Middle frontal gyrus (tissue), 1 donor: ENCODE measurements at regions not wholly inside any gene's neighbourhood (a gene's known extent, or its start where the extent isn't known, plus 50 kb on each side); places are given as distances from the start of the nearest gene placed in this dataset.

ENCODE experiments used
- DNase-seq: peaks from one replicate; pipeline ENCODE4 v3.0.0-alpha.2; 2015; ENCODE audit warnings: low spot score; ENCODE audit errors: extremely low spot score

DNA sequence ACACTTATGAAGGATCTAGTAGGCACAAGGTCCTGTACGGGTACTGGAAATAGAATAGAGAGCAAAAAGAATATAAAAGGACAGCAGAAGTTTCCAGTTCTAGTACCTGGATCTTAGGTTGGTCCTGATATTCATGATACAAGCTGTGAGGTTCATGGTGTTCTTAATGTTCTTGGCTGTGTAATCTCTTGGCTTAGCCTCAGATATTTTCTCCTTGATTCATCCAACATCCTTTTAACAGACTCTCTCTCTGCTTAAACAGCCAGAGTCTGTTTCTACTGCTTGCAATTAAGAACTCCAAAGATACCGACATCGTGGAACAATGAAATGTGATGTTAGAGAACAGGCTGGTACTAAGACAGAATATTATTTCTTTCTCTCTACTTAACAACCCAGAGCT, 49.9 kb downstream of the CNTN3 start:
- peak; percentile 13 for DNase-seq

DNA sequence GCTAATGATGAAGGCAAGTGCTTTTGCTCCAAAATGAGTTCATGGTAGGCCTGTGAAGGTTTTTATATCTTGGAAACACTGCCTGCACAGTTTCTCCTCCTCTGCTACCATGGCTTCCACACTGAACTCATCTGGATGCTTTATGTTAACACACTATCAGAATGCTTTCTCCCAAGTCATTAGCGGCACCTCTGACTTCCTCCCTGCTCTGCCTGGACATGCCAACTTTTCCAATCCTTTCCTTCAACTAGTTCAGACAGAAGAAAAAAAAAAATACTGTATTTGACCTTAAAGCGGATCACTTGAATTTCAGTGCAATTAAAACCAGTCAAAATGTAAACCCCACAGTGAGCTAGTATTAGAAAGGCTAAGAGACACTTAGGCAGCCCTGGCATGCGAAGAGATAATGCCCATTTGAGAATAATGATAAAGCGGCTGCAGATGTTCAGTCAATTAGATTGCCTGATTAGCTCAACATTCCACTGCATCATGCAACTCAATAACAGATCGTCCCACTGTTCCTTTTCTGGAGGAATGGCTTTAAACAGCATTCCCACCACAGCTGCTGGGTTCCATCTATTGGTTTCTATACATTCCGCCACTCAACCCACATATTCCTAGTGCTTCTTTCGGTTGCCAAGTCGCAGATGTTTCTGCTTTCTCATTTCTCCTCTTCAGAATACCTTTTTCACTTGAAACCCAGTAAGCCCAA, 51.7 kb downstream of the CNTN3 start:
- DNase-seq = peak; percentile 42

GRCh38 chr3:74561881-74562280, 52.6 kb downstream of the CNTN3 start:
- no peak for DNase-seq

- no peak for DNase-seq
Measured at GRCh38 chr3:74559261-74559660, 55.2 kb downstream of the CNTN3 start.

DNA sequence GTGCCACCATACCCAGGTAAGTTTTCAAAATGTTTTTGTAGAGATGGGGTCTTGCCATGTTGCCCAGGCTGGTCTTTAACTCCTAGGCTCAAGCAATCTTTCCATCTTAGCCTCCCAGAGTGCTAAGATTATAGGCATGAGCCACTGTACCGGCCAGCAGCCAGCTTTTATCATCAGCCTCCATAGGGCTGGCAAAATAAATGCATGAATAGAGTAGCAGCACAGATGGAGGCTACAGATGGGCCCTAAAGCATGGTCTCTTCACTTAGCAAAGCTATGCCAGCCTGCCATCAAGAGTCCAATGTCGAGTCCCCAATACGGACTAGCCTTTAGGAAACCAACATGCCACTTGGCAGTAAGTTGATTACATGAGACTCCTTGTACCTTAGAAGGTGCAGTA, 63.8 kb downstream of the CNTN3 start:
- DNase-seq = no peak

DNA sequence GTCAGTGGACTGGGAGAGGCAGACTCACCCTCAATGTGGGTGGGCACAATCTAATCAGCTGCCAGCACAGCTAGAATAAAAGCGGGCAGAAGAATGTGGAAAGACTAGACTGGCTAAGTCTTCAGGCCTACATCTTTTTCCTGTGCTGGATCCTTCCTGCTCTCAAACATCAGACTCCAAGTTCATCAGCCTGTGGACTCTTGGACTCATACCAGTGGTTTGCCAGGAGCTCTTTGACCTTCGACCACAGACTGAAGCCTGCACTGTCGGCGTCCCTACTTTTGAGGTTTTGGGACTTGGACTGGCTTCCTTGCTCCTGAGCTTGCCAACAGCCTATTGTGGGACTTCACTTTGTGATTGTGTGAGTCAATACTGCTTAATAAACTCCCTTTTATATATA, 68.0 kb downstream of the CNTN3 start:
- no peak for DNase-seq

DNA sequence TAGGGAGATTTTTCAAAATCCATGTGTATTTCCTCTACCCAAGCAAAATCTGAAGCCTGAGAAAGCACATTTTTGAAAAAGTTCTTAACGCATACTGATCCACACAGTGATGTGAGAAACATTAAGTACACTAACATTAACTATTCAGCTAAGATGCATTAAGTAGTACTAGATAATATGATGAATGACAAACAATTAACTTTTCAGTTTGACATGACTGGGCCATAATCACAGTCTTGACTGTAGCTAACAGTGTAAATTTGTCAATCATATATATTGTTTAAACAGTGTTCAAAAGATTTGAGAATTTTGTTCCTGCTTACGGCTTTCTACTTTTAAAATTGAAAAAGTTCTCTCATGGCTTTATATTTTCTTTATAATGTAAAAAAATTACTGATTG, 72.0 kb downstream of the CNTN3 start:
- no peak for DNase-seq

DNA sequence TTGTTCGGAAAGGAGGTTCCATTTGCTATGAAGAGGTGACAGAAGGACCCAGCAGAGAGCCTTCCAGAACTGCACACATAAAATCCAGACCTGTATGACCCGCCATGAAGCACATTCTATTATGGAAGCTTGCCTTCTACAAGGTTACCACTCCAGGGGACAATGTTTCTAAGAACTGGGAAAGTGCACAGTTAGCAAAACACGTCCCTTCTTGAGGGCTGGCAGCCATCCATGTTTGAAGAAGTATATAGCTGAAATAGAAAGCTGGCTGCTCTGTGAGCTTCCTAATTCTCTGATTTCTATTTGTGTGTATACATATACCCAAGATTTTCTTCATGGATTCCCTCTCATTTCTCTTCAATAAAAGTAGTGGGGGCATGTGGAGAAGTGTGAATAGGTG, 74.6 kb downstream of the CNTN3 start:
- DNase-seq = no peak

- DNase-seq = no peak
Measured at GRCh38 chr3:74538669-74539068, 75.8 kb downstream of the CNTN3 start.

GRCh38 chr3:74537857-74538256, 76.6 kb downstream of the CNTN3 start:
- no peak for DNase-seq

DNA sequence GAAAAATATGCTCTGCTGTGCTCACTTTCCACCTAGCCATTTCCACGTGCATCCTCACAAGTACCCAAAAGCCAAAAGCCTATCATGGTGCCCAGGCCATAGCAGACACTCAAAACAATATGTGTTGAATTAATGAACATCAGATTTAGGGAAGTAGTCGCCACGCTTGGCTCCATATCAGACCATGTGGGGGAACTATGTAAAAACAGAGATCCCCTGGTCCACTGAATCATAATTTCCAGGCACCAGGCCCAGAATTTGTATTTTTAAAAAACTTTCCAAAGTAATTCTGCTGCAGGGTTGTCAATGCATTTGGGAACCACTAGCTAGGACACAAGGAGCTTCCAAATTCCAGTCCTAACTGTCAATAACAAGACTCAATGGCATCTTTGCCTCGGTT, 77.3 kb downstream of the CNTN3 start:
- no peak for DNase-seq

GRCh38 chr3:74535281-74535680, 79.2 kb downstream of the CNTN3 start:
- DNase-seq = no peak

DNA sequence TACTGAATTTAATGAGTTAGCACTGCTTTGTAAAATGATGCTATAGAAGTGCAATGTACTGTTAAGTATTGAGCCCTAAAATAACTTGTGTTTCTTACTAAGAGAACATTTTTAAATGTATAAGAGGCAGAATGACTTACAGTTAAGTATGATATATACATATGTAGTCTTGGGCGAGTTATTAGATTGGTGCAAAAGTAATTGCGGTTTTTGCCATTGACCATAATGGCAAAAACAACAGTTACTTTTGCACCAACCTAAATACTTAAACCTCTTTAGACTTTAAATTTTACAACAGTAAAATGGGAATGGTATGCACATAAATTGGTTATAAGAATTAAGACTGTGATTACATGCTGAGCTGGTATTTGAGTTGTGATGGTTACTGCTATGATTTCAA, 79.8 kb downstream of the CNTN3 start:
- DNase-seq = no peak

GRCh38 chr3:74532446-74532845, 82.0 kb downstream of the CNTN3 start:
- DNase-seq = no peak

GRCh38 chr3:74531491-74531890, 83.0 kb downstream of the CNTN3 start:
- DNase-seq = no peak

DNA sequence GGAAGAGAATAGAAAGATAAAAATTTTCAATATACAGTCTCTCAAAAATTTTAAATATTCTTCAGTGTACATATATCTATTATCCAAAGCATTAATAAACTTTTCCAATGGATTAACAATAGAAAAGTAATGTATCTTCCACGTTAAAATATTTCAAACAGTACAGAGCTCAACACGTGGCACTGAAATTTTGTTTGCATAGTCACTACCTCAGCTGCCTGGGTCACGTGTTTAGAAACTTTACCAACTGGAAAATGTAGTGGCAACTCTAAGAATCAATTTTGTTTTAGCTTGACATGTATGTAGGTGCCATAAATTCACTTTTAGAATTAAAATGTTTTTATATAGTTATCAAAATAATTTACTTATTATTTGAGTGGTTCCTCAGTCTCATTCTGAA, 85.3 kb downstream of the CNTN3 start:
- DNase-seq = no peak

DNA sequence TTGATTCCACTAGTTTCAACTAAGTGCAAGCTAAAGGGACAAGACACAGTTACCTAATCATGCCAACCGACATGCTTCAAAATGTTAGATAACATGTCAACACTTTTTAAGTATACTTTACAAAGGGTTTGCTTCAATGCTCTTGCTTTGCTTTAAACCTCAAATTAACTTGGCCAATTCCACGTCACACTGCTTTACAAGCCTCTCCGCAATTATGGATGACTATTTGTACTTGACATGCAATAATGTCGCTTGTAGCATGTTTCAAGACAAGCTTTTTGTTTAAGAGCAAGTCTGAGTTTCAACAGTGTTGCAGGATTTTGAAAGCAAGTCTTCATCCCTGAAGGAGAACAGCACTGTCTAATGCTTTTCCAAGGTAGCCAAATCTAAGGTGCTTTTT, 86.9 kb downstream of the CNTN3 start:
- no peak for DNase-seq

DNA sequence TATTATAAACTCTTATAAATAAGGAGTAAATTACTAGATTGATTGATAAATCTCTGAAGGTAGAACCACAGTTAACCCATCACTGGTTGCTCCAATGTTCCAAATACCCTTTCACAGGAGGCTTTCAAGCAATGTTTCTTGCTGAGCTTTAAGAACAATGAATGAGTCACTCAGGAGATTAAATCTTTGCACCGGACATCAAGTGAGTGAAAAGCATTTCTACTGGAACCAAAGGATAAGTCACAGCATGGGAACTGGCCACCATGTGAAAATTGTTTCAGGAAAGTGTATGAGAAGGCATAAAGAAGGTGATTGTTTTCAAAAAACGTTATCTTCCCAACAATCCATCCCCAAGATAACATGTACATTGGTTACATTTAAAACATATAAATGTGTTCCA, 90.6 kb downstream of the CNTN3 start:
- DNase-seq = no peak

DNA sequence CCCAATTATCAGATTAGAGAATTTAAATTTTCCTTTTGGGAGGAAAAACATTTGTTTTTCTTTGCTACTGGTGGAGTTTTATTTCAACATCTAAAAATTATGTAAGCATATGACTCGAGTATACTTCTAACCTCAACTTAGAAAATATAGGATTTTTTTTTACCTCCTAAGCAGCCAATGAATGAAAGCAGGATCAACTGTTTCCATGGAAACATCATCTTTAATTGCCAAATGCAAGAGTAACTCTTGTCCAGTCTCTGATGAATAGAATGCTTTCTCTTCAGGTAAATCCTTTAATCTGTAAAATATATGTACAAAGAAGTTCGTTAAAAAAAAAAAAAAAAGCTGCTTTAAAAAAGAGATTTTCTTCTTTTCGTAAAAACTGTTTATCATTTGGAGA, 93.6 kb downstream of the CNTN3 start:
- DNase-seq = no peak

DNA sequence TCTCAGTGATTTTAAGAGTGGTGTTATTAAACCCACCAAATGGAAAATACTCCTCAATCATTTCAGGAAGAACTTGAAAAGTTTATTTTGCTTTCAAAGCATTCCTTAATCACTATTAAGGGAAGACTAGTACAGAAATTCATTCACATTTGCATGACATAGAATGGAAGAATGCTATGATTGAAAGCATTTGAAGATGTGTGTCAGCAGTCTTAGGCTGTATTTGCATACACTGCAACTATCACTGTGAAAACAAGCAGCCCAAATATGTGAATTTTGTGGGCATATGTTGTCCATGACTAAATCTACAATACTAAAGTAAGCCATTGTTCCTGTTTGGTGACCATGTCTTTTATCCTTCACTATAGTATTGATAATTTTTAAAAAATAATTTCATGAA, 95.8 kb downstream of the CNTN3 start:
- DNase-seq = no peak

GRCh38 chr3:74516019-74516418, 98.4 kb downstream of the CNTN3 start:
- no peak for DNase-seq

DNA sequence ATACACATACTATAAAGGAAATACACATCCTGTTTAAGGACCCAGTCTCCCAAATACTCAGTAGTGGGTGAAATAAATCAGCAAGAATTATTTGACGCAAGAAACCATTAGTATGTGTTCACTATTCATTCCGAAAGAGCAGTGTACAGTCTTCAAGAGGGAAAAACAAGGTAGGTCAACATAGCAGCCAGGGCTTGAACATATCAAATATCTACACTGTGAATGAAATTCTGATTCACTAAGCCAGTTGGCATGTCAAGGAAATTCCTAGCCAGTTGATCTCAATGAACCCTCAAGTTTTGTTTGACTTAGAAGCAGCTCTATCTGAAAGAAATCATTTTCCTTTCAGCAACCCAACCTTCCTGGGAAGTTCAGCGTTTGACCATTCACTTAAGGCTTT, 99.0 kb downstream of the CNTN3 start:
- no peak for DNase-seq

GRCh38 chr3:74511078-74511477, 103.4 kb downstream of the CNTN3 start:
- DNase-seq = no peak

DNA sequence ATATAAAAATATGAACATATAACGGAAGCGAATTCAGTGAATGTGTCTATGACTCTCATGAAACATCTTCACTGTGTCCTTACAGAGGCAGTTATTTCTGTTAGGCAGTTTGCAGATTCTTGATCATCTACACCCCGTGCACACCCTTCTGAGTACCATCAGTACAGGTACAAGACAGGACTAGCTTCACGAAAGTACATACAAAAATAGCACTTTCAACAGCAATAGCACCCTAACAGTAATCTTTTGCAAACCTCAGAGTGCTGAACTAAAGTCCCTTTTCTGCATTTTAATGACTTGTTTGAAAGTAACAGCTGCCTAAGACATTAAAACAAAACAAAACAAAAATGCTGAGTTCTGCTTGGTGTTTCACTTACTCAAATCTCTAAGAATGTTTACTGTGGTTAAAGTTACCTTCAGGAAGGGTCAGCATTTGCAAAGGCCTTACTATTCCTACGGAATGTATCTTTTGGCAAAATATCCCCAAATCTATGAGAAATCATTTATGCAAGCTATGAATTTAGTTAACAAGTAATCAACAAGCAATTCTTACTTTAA, 104.1 kb downstream of the CNTN3 start:
- DNase-seq = no peak
